K562 (cell line): ENCODE measurements at regions not wholly inside any gene's neighbourhood (a gene's known extent, or its start where the extent isn't known, plus 50 kb on each side); places are given as distances from the start of the nearest gene placed in this dataset.

Source experiments
- ATAC-seq: fragments of 200-7000 bp; cut with Tn5 transposase; 3 replicates; pipeline ENCODE4 v1.9.1; 2020; ENCODE audit warnings: moderate library complexity
- BruUV-seq: library from RNA; stranded (reverse); fragments of 400-500 nt; replicated peaks from 2 replicates; lab custom pipeline; 2021; lab: Mats Ljungman, UMichigan
- CTCF ChIA-PET: fragments of 300-600 bp; formaldehyde crosslinking; extraction: SDS; loops from one replicate; lab custom pipeline; 2021; ENCODE audit warnings: low intra/inter-chr PET ratio; lab: Yijun Ruan, JAX
- POLR2A ChIA-PET: fragments of 300-600, 350-650 bp; sonication (Branson Sonifier 250); formaldehyde crosslinking; extraction: SDS; loops from one replicate; lab custom pipeline; 2021; ENCODE audit warnings: antibody characterized with exemption, inconsistent platforms; lab: Yijun Ruan, JAX
- DNase-seq, 4 experiments: peaks; one replicate each; pipeline versions ENCODE4 v3.0.0 to v3.0.0-alpha.2; 2011 to 2018; ENCODE audit warnings: low spot score in 3 of 4, mixed read lengths in 3 of 4; ENCODE audit errors: extremely low read depth in 1 of 4
- FAIRE-seq: peaks from 2 replicates; lab custom pipeline; 2011; peaks lifted over from hg19 to GRCh38; lab: Jason Lieb, UNC
- H2AFZ ChIP-seq: 2 replicates; pipeline ENCODE4 v1.6.0; 2011; ENCODE audit warnings: low read depth, low read length, control low read depth, inconsistent platforms
- H3K27ac ChIP-seq: fragments of 200-600 bp; 3 replicates; pipeline ENCODE4 v1.8.0; 2011; ENCODE audit warnings: low read depth, mild to moderate bottlenecking, control low read depth, inconsistent platforms, low read length, moderate library complexity, mixed read lengths; ENCODE audit errors: extremely low read depth
- H3K27me3 ChIP-seq, 2 experiments: fragments of 300-600 bp in 1 of 2; 2 replicates in 1 of 2; 3 replicates in 1 of 2; pipeline versions ENCODE4 v1.6.0 to v1.8.0; 2011; ENCODE audit warnings: inconsistent platforms in 2 of 2, low read length in 2 of 2, mild to moderate bottlenecking in 1 of 2, mixed read lengths in 1 of 2, moderate library complexity in 1 of 2; ENCODE audit not compliant: control insufficient read depth in 2 of 2, insufficient read depth in 2 of 2
- H3K36me3 ChIP-seq: fragments of 300-600 bp; 3 replicates; pipeline ENCODE4 v1.8.0; 2011; ENCODE audit warnings: mild to moderate bottlenecking, low read length, inconsistent platforms; ENCODE audit not compliant: control insufficient read depth, insufficient read depth
- H3K4me1 ChIP-seq, 2 experiments: fragments of 200-600 bp in 1 of 2; replicated peaks in 1 of 2; 2 replicates in 1 of 2; 3 replicates in 1 of 2; pipeline versions ENCODE4 v1.5.1 to v1.8.0; 2011; ENCODE audit warnings: inconsistent platforms in 2 of 2, low read length in 2 of 2, mild to moderate bottlenecking in 1 of 2, mixed read lengths in 1 of 2, moderate library complexity in 1 of 2; ENCODE audit not compliant: control insufficient read depth in 2 of 2, insufficient read depth in 2 of 2
- H3K4me2 ChIP-seq: 2 replicates; pipeline ENCODE4 v1.6.1; 2011; ENCODE audit warnings: low read length, control low read depth, inconsistent platforms, mixed read lengths; ENCODE audit not compliant: insufficient read depth
- H3K4me3 ChIP-seq: fragments of 200-600 bp; sonication (generic), shearing (Covaris generic); 2 replicates; pipeline ENCODE4 v1.5.1; 2016; ENCODE audit warnings: control low read depth, inconsistent platforms
- H3K79me2 ChIP-seq: fragments of 200-600 bp; 3 replicates; pipeline ENCODE4 v1.8.0; 2011; ENCODE audit warnings: low read length, inconsistent platforms; ENCODE audit not compliant: control insufficient read depth, insufficient read depth
- H3K9ac ChIP-seq, 2 experiments: 2 replicates each; pipeline versions ENCODE4 v1.6.0 to v1.6.1; 2011; ENCODE audit warnings: low read depth in 2 of 2, low read length in 2 of 2, control low read depth in 1 of 2, inconsistent platforms in 1 of 2, mild to moderate bottlenecking in 1 of 2, mixed read lengths in 1 of 2; ENCODE audit not compliant: insufficient read depth in 1 of 2
- H3K9me1 ChIP-seq: one replicate; pipeline ENCODE4 v1.6.0; 2011; ENCODE audit warnings: inconsistent platforms, mild to moderate bottlenecking, low read length, moderate library complexity; ENCODE audit not compliant: control insufficient read depth, insufficient read depth
- H3K9me3 ChIP-seq: replicated peaks from 2 replicates; pipeline ENCODE4 v1.5.1; 2011; ENCODE audit warnings: low read depth, low read length, inconsistent platforms; ENCODE audit not compliant: control insufficient read depth, insufficient read depth
- H4K20me1 ChIP-seq: replicated peaks from 2 replicates; pipeline ENCODE4 v1.6.1; 2011; ENCODE audit warnings: low read length, inconsistent platforms, mixed read lengths; ENCODE audit not compliant: control insufficient read depth, insufficient read depth
- CBFB ChIP-seq: sonication (generic); formaldehyde crosslinking; IDR thresholded peaks from 2 replicates; pipeline ENCODE4 v1.4.0; 2020; ENCODE audit warnings: mild to moderate bottlenecking, missing genetic modification reagents
- ELK1 ChIP-seq: sonication (generic); formaldehyde crosslinking; IDR thresholded peaks from 2 replicates; pipeline ENCODE4 v1.8.1; 2022; ENCODE audit warnings: missing genetic modification reagents
- FOXO4 ChIP-seq: fragments of 450-650 bp; formaldehyde crosslinking; IDR thresholded peaks from 2 replicates; pipeline ENCODE4 v1.4.0; 2020; ENCODE audit warnings: mild to moderate bottlenecking, moderate library complexity
- HDAC1 ChIP-seq, 2 experiments: fragments of 450-650 bp; IDR thresholded peaks; 2 replicates each; pipeline ENCODE4 v1.6.1; 2016 to 2017; ENCODE audit warnings: inconsistent platforms in 1 of 2, mild to moderate bottlenecking in 1 of 2, moderate library complexity in 1 of 2
- KLF13 ChIP-seq: fragments of 450-650 bp; IDR thresholded peaks from 2 replicates; pipeline ENCODE4 v1.6.1; 2016; ENCODE audit warnings: missing genetic modification characterization, low read depth, mild to moderate bottlenecking, missing compliant biosample characterization, moderate library complexity, borderline replicate concordance
- L3MBTL2 ChIP-seq: fragments of 450-650 bp; IDR thresholded peaks from 2 replicates; pipeline ENCODE4 v1.6.1; 2016; ENCODE audit warnings: mild to moderate bottlenecking, moderate library complexity
- MAFK ChIP-seq: IDR thresholded peaks from 2 replicates; pipeline ENCODE4 v1.6.1; 2011; ENCODE audit warnings: low read length, improper control_type of control experiment
- PHB ChIP-seq: fragments of 250-450 bp; sonication (Bioruptor Pico); IDR thresholded peaks from 2 replicates; pipeline ENCODE4 v1.5.0; 2021
- RCOR1 ChIP-seq, 2 experiments: IDR thresholded peaks; 2 replicates each; pipeline ENCODE4 v1.6.1; 2012; ENCODE audit warnings: low read depth in 2 of 2, low read length in 2 of 2, borderline replicate concordance in 1 of 2, improper control_type of control experiment in 1 of 2
- RNF219 ChIP-seq: fragments of 250-450 bp; sonication (Bioruptor Pico); IDR thresholded peaks from 2 replicates; pipeline ENCODE4 v1.5.0; 2022; ENCODE audit warnings: mild to moderate bottlenecking
- SRF ChIP-seq, 2 experiments: fragments of 250-450, 450-650 bp in 1 of 2; sonication (Bioruptor Pico) in 1 of 2; sonication (generic) in 1 of 2; formaldehyde crosslinking; IDR thresholded peaks; 2 replicates each; pipeline versions ENCODE4 v1.5.0 to v1.5.1; 2020 to 2022; ENCODE audit warnings: mild to moderate bottlenecking in 1 of 2, missing genetic modification reagents in 1 of 2
- STAT5A ChIP-seq: IDR thresholded peaks from 2 replicates; pipeline ENCODE4 v1.6.1; 2012; ENCODE audit warnings: low read length, inconsistent platforms, borderline replicate concordance
- THAP7 ChIP-seq: fragments of 250-450 bp; sonication (Bioruptor Pico); IDR thresholded peaks from 2 replicates; pipeline ENCODE4 v1.5.0; 2021
- ZNF184 ChIP-seq: sonication (generic); formaldehyde crosslinking; IDR thresholded peaks from 2 replicates; pipeline ENCODE4 v1.5.0; 2020; ENCODE audit warnings: missing genetic modification reagents
- ZNF239 ChIP-seq: fragments of 250-450 bp; sonication (Bioruptor Pico); IDR thresholded peaks from 2 replicates; pipeline ENCODE4 v1.4.0; 2020; ENCODE audit warnings: mild to moderate bottlenecking
- ZNF398 ChIP-seq: fragments of 250-450 bp; sonication (Bioruptor Pico); IDR thresholded peaks from 2 replicates; pipeline ENCODE4 v1.8.0; 2021; ENCODE audit warnings: moderate library complexity, mild to moderate bottlenecking, inconsistent platforms
- ZNF778 ChIP-seq: fragments of 450-650 bp; formaldehyde crosslinking; IDR thresholded peaks from 2 replicates; pipeline ENCODE4 v1.4.0; 2020; ENCODE audit warnings: mild to moderate bottlenecking, moderate library complexity
- WGBS: fragments of 100-300 bp; shearing (Covaris generic); methylation state at CpG from one replicate; pipeline ENCODE4 v1.1.6; 2016; ENCODE audit warnings: low coverage, mixed read lengths; ENCODE audit not compliant: insufficient coverage; ENCODE audit errors: missing lambda C conversion rate; 5-methylcytosine and 5-hydroxymethylcytosine counted together
- in situ Hi-C: fragments of 300-500 bp; cut with MboI; formaldehyde crosslinking; loops from 4 replicates; pipeline ENCODE4 v1.15.0; 2018; ENCODE audit warnings: inconsistent platforms, mixed read lengths
- intact Hi-C: fragments of 100-400 bp; cut with micrococcal nuclease; formaldehyde crosslinking; loops from 2 replicates; pipeline ENCODE4 v1.14.2; 2022

- CTCF ChIA-PET = no interaction called here
- BruUV-seq = no TSS peak
Observed at GRCh38 chr19:27735314-27735713, 1477.6 kb downstream of the UQCRFS1 start.

More at GRCh38 chr19:27735314-27735713, 1477.6 kb downstream of the UQCRFS1 start:
- POLR2A ChIA-PET = interaction anchor here (0.6 kb wide), 1 partner anchor 53 kb away, joined by 3 read pairs; no protein-coding TSS in a partner anchor
- no peaks in the 10 kb centered on the region for H3K9me3 ChIP-seq
- H3K27ac ChIP-seq = no peak overlapping the region
- intact Hi-C loops (no loop called here), in situ Hi-C loops (no loop called here)
- no peak overlapping the region for H3K4me2 ChIP-seq
- H3K79me2 ChIP-seq = no peaks in the 10 kb centered on the region
- H3K36me3 ChIP-seq = no peaks in the 10 kb centered on the region
- H3K4me3 ChIP-seq = no peak overlapping the region
- H2AFZ ChIP-seq = no peak overlapping the region
- no peaks in the 10 kb centered on the region for H4K20me1 ChIP-seq
- ATAC-seq (no peak), DNase-seq (no peak), FAIRE-seq (no peak)
- H3K4me1 ChIP-seq = no peaks in the 10 kb centered on the region
- no peak overlapping the region for H3K9ac ChIP-seq
- H3K9me1 ChIP-seq = no peaks in the 10 kb centered on the region
- no peaks in the 10 kb centered on the region for H3K27me3 ChIP-seq
- TF ChIP-seq CBFB = no peak
- TF ChIP-seq FOXO4 (CRISPR knock-in tag) = no peak
- no peak for TF ChIP-seq HDAC1 (IDR thresholded peaks at IDR 0.05)
- no peak for TF ChIP-seq ZNF184 (CRISPR knock-in tag)
- TF ChIP-seq STAT5A = no peak
- TF ChIP-seq ZNF778 (CRISPR knock-in tag) = no peak
- no peak for TF ChIP-seq KLF13 (tag)
- no peak for TF ChIP-seq RNF219
- TF ChIP-seq THAP7 (CRISPR knock-in tag) = no peak
- TF ChIP-seq ZNF239 (CRISPR knock-in tag) = no peak
- no peak for TF ChIP-seq PHB
- TF ChIP-seq MAFK = no peak
- TF ChIP-seq RCOR1 (IDR thresholded peaks at IDR 0.05; ENCODE audit: borderline replicate concordance in 1 of 2, low read depth in 2 of 2, low read length in 2 of 2) = no peak
- no peak for TF ChIP-seq ELK1 (CRISPR knock-in tag)
- no peak for TF ChIP-seq L3MBTL2
- TF ChIP-seq ZNF398 (CRISPR knock-in tag) = no peak
- no peak for TF ChIP-seq SRF (CRISPR knock-in tag; IDR thresholded peaks at IDR 0.05)
- WGBS = 38% methylated on average over 5 of the region's 5 CpGs
